ENCODE measurements at regions not wholly inside any gene's neighbourhood (a gene's known extent, or its start where the extent isn't known, plus 50 kb on each side); places are given as distances from the start of the nearest gene placed in this dataset.

DNA sequence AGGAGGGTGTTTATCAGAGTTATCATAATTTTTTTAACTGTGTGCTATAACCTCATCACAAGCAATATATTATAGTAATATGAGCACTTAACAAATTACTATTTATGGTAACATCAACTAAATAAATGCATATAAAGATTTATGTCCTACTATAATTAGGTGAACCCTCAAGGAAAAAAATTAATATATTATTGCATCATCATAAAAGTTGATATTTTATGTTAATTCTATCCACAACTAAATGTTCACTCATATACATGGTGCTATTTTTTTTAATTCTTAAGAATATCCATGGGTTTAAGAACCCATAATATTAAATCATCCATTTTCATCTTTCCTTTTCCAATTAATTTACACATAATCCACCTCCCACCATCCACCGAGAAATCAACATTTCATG, 506.0 kb upstream of the USP15 start:
- TF ChIP-seq, protein P1, sequence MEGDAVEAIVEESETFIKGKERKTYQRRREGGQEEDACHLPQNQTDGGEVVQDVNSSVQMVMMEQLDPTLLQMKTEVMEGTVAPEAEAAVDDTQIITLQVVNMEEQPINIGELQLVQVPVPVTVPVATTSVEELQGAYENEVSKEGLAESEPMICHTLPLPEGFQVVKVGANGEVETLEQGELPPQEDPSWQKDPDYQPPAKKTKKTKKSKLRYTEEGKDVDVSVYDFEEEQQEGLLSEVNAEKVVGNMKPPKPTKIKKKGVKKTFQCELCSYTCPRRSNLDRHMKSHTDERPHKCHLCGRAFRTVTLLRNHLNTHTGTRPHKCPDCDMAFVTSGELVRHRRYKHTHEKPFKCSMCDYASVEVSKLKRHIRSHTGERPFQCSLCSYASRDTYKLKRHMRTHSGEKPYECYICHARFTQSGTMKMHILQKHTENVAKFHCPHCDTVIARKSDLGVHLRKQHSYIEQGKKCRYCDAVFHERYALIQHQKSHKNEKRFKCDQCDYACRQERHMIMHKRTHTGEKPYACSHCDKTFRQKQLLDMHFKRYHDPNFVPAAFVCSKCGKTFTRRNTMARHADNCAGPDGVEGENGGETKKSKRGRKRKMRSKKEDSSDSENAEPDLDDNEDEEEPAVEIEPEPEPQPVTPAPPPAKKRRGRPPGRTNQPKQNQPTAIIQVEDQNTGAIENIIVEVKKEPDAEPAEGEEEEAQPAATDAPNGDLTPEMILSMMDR (IDR thresholded peaks at IDR 0.05) = no peak
- no peak for TF ChIP-seq ZFX (IDR thresholded peaks at IDR 0.05; ENCODE audit: borderline replicate concordance)

Data from 22Rv1 (cell line).